H1 (cell line): ENCODE measurements at regions not wholly inside any gene's neighbourhood (a gene's known extent, or its start where the extent isn't known, plus 50 kb on each side); places are given as distances from the start of the nearest gene placed in this dataset.

ENCODE experiments used
- CEBPB ChIP-seq: IDR thresholded peaks from 2 replicates; pipeline ENCODE4 v1.6.1; 2012; ENCODE audit warnings: low read depth, low read length
- GTF2F1 ChIP-seq: IDR thresholded peaks from 2 replicates; pipeline ENCODE4 v1.6.1; 2012; ENCODE audit warnings: low read depth, low read length, improper control_type of control experiment, borderline replicate concordance
- JUND ChIP-seq: IDR thresholded peaks from 2 replicates; pipeline ENCODE4 v1.6.1; 2011; ENCODE audit warnings: mild to moderate bottlenecking, improper control_type of control experiment, low read length
- MAFK ChIP-seq: IDR thresholded peaks from 2 replicates; pipeline ENCODE4 v1.6.1; 2012; ENCODE audit warnings: low read depth, mild to moderate bottlenecking, improper control_type of control experiment, low read length
- RNF2 ChIP-seq: fragments of 200-900, 300-1000 bp; sonication (generic); IDR thresholded peaks from 2 replicates; pipeline ENCODE4 v1.7.1; 2016; ENCODE audit warnings: borderline replicate concordance, low read depth, mild to moderate bottlenecking, antibody characterized with exemption, low read length; ENCODE audit not compliant: poor library complexity, severe bottlenecking; ENCODE audit errors: missing control alignments
- SIX5 ChIP-seq: IDR thresholded peaks from 2 replicates; pipeline ENCODE4 v1.6.1; 2011; ENCODE audit warnings: mild to moderate bottlenecking, low read depth, low read length
- TAF7 ChIP-seq: optimal IDR thresholded peaks from 2 replicates; pipeline ENCODE3; 2011; ENCODE audit warnings: low read depth, mild to moderate bottlenecking, inconsistent platforms, low read length, moderate library complexity, borderline replicate concordance

- TF ChIP-seq RNF2 (no peak), MAFK (no peak), SIX5 (no peak), CEBPB (no peak), JUND (no peak), GTF2F1 (no peak), TAF7 (no peak)
These were observed 52.2 kb upstream of the LSM14A start (continued) for GRCh38 chr19:34120141-34120540.
